Anterior cingulate cortex (tissue), 58 donors: ENCODE measurements at regions not wholly inside any gene's neighbourhood (a gene's known extent, or its start where the extent isn't known, plus 50 kb on each side); places are given as distances from the start of the nearest gene placed in this dataset.
A peak's percentile ranks its signal among the peaks of the same experiment; 100 is the strongest.

Experiments
- DNase-seq, 58 donors: peaks; one replicate each; lab custom pipeline; 2025; lab: John Stamatoyannopoulos, UW

- no peak for DNase-seq
Measured at GRCh38 chr2:106041150-106041549, 153.0 kb downstream of the UXS1 start.

GRCh38 chr2:106039634-106040315 lies 154.3 kb downstream of the UXS1 start:
- peak in 6 of 58 donors; percentile 2 to 30 (median 10) for DNase-seq

- DNase-seq: peak in 9 of 58 donors; percentile 1 to 50 (median 15)
Measured at GRCh38 chr2:106038601-106039375, 155.3 kb downstream of the UXS1 start.

GRCh38 chr2:106037932-106038331 lies 156.2 kb downstream of the UXS1 start:
- no peak for DNase-seq

- DNase-seq: no peak
Measured at GRCh38 chr2:106037262-106037661, 156.8 kb downstream of the UXS1 start.

- no peak for DNase-seq
Measured at GRCh38 chr2:106034325-106034724, 159.8 kb downstream of the UXS1 start.

GRCh38 chr2:106032676-106033075 lies 161.4 kb downstream of the UXS1 start:
- no peak for DNase-seq

- peak in 22 of 58 donors; percentile 9 to 70 (median 43) for DNase-seq
Measured at GRCh38 chr2:106030287-106031268, 163.5 kb downstream of the UXS1 start.

- DNase-seq: no peak
Measured at GRCh38 chr2:106028192-106028591, 165.9 kb downstream of the UXS1 start.

- DNase-seq: no peak
Measured at GRCh38 chr2:106026271-106027190, 167.6 kb downstream of the UXS1 start.

GRCh38 chr2:106025796-106026195 lies 168.3 kb downstream of the UXS1 start:
- no peak for DNase-seq

GRCh38 chr2:106021662-106022028 lies 172.5 kb downstream of the UXS1 start:
- DNase-seq: no peak

- peak in 20 of 58 donors; percentile 6 to 49 (median 20) for DNase-seq
Measured at GRCh38 chr2:106020821-106021661, 173.1 kb downstream of the UXS1 start.

- no peak for DNase-seq
Measured at GRCh38 chr2:106020032-106020431, 174.1 kb downstream of the UXS1 start.

GRCh38 chr2:106018141-106018540 lies 176.0 kb downstream of the UXS1 start:
- no peak for DNase-seq

GRCh38 chr2:106012591-106013347 lies 181.3 kb downstream of the UXS1 start:
- no peak for DNase-seq

GRCh38 chr2:106012001-106012590 lies 182.0 kb downstream of the UXS1 start:
- DNase-seq: no peak

- no peak for DNase-seq
Measured at GRCh38 chr2:106011380-106011779, 182.7 kb downstream of the UXS1 start.
